SK-N-SH (cell line): ENCODE measurements at regions not wholly inside any gene's neighbourhood (a gene's known extent, or its start where the extent isn't known, plus 50 kb on each side); places are given as distances from the start of the nearest gene placed in this dataset.

Experiments used
- CTCF ChIA-PET: fragments of 300-600, 350-600 bp; formaldehyde crosslinking; extraction: SDS; loops from one replicate; lab custom pipeline; 2021; lab: Yijun Ruan, JAX
- POLR2A ChIA-PET: fragments of 350-600 bp; sonication (Branson Sonifier 250); formaldehyde crosslinking; extraction: SDS; loops from one replicate; lab custom pipeline; 2020; ENCODE audit warnings: antibody characterized with exemption, inconsistent platforms; lab: Yijun Ruan, JAX
- DNase-seq: peaks from one replicate; pipeline ENCODE4 v3.0.0; 2012
- H2AFZ ChIP-seq: fragments of 200-600 bp; sonication (generic); 2 replicates; pipeline ENCODE4 v1.8.1; 2016; ENCODE audit warnings: antibody characterized with exemption, mild to moderate bottlenecking, low read depth
- H3F3A ChIP-seq: fragments of 200-600 bp; sonication (generic); replicated peaks from 2 replicates; pipeline ENCODE3; 2016; ENCODE audit warnings: antibody characterized with exemption, mild to moderate bottlenecking; ENCODE audit not compliant: insufficient read depth
- H3K27ac ChIP-seq, 2 experiments: fragments of 200-500 bp in 1 of 2; fragments of 200-600 bp in 1 of 2; sonication (Bioruptor generic) in 1 of 2; sonication (generic), shearing (Covaris generic) in 1 of 2; 2 replicates each; pipeline versions ENCODE4 v1.5.1 to v1.6.1; 2014 to 2016; ENCODE audit warnings: low read depth in 2 of 2, inconsistent platforms in 1 of 2, low read length in 1 of 2, mild to moderate bottlenecking in 1 of 2, mixed read lengths in 1 of 2
- H3K27me3 ChIP-seq: fragments of 200-600 bp; sonication (generic), shearing (Covaris generic); 2 replicates; pipeline ENCODE4 v1.6.1; 2016; ENCODE audit warnings: mixed run types; ENCODE audit not compliant: insufficient read depth
- H3K36me3 ChIP-seq, 2 experiments: fragments of 200-500 bp in 1 of 2; fragments of 200-600 bp in 1 of 2; sonication (Bioruptor generic) in 1 of 2; sonication (generic) in 1 of 2; replicated peaks in 1 of 2; 2 replicates each; pipeline versions ENCODE3 to v1.5.1; 2014 to 2016; ENCODE audit warnings: low read length in 1 of 2, mild to moderate bottlenecking in 1 of 2; ENCODE audit not compliant: insufficient read depth in 2 of 2, control insufficient read depth in 1 of 2
- H3K4me1 ChIP-seq, 2 experiments: fragments of 200-500 bp in 1 of 2; fragments of 200-600 bp in 1 of 2; sonication (Bioruptor generic) in 1 of 2; sonication (generic), shearing (Covaris generic) in 1 of 2; 2 replicates each; pipeline versions ENCODE4 v1.5.1 to v1.6.1; 2014 to 2016; ENCODE audit warnings: low read depth in 1 of 2, low read length in 1 of 2, mixed run types in 1 of 2; ENCODE audit not compliant: insufficient read depth in 2 of 2, control insufficient read depth in 1 of 2
- H3K4me2 ChIP-seq: fragments of 200-600 bp; sonication (generic), shearing (Covaris generic); 2 replicates; pipeline ENCODE4 v1.6.1; 2017; ENCODE audit warnings: mixed run types
- H3K4me3 ChIP-seq, 2 experiments: fragments of 200-500 bp in 1 of 2; fragments of 200-600 bp in 1 of 2; sonication (Bioruptor generic) in 1 of 2; sonication (generic), shearing (Covaris generic) in 1 of 2; 2 replicates each; pipeline versions ENCODE4 v1.5.1 to v1.8.1; 2014 to 2016; ENCODE audit warnings: low read depth in 2 of 2, inconsistent platforms in 1 of 2, low read length in 1 of 2, mild to moderate bottlenecking in 1 of 2, mixed read lengths in 1 of 2, moderate library complexity in 1 of 2
- H3K79me2 ChIP-seq: fragments of 200-600 bp; sonication (generic); 2 replicates; pipeline ENCODE4 v1.8.1; 2017; ENCODE audit warnings: mild to moderate bottlenecking; ENCODE audit not compliant: insufficient read depth
- H3K9ac ChIP-seq: fragments of 200-600 bp; sonication (generic); 2 replicates; pipeline ENCODE4 v1.6.1; 2017; ENCODE audit warnings: mixed run types
- H3K9me2 ChIP-seq: fragments of 200-600 bp; sonication (generic); 2 replicates; pipeline ENCODE4 v1.6.1; 2017; ENCODE audit warnings: mixed run types
- H3K9me3 ChIP-seq: fragments of 200-600 bp; sonication (generic); 2 replicates; pipeline ENCODE4 v1.6.1; 2017; ENCODE audit warnings: mixed run types, mild to moderate bottlenecking, moderate library complexity
- H4K20me1 ChIP-seq: fragments of 200-600 bp; sonication (generic); 2 replicates; pipeline ENCODE4 v1.6.1; 2017; ENCODE audit warnings: mild to moderate bottlenecking, mixed run types; ENCODE audit not compliant: insufficient read depth
- ELF1 ChIP-seq: IDR thresholded peaks from 2 replicates; pipeline ENCODE4 v1.4.0; 2012
- EZH2phosphoT487 ChIP-seq: fragments of 200-600 bp; sonication (generic); IDR thresholded peaks from 2 replicates; pipeline ENCODE4 v1.6.1; 2017; ENCODE audit warnings: low read depth, mixed run types, mild to moderate bottlenecking, antibody characterized with exemption, moderate library complexity, borderline replicate concordance
- FOSL2 ChIP-seq: IDR thresholded peaks from 2 replicates; pipeline ENCODE4 v1.4.0; 2012; ENCODE audit warnings: low read depth, mild to moderate bottlenecking, moderate library complexity, borderline replicate concordance
- RAD21 ChIP-seq: IDR thresholded peaks from 2 replicates; pipeline ENCODE4 v1.6.1; 2012; ENCODE audit warnings: mild to moderate bottlenecking, low read length
- SIN3A ChIP-seq: IDR thresholded peaks from 2 replicates; pipeline ENCODE4 v1.6.1; 2012; ENCODE audit warnings: low read depth, mild to moderate bottlenecking, low read length, moderate library complexity, borderline replicate concordance
- TCF12 ChIP-seq: IDR thresholded peaks from 2 replicates; pipeline ENCODE4 v1.4.0; 2012
- WGBS: methylation state at CpG from one replicate; pipeline ENCODE4 v1.1.6; 2017; ENCODE audit warnings: low lambda C conversion rate; 5-methylcytosine and 5-hydroxymethylcytosine counted together
- TF ChIP-seq, protein P1 (sequence below): IDR thresholded peaks from 2 replicates; pipeline ENCODE4 v1.6.1; 2012; ENCODE audit warnings: mild to moderate bottlenecking, low read depth, low read length, moderate library complexity
- TF ChIP-seq, protein P2 (sequence below): IDR thresholded peaks from 2 replicates; pipeline ENCODE4 v1.4.0; 2012; ENCODE audit warnings: low read depth

- Histone ChIP-seq H3K9me2 (no peaks in the 10 kb centered on the region), H2AFZ (no peak overlapping the region), H3F3A (no peaks in the 10 kb centered on the region), H3K9me3 (no peaks in the 10 kb centered on the region), H3K36me3 (no peaks in the 10 kb centered on the region), H3K27me3 (no peaks in the 10 kb centered on the region; the same call in 1 of the 2 replicates), H3K4me2 (no peak overlapping the region), H3K79me2 (no peaks in the 10 kb centered on the region), H3K4me1 (peaks cover 0 to 2% of the 10 kb centered on the region in 2 experiments; a peak in 1 of 4 replicates), H4K20me1 (no peaks in the 10 kb centered on the region), H3K27ac (no peak overlapping the region), H3K9ac (no peak overlapping the region), H3K4me3 (no peak overlapping the region)
- WGBS, result 45% methylated on average over 3 of the region's 5 CpGs
- ChIA-PET CTCF (interaction anchor here (1.3 kb wide), 1 partner anchor 29 kb away, joined by 3 read pairs; no protein-coding TSS in a partner anchor), POLR2A (no interaction called here)
- no peak for DNase-seq
- TF ChIP-seq FOSL2 (no peak), EZH2phosphoT487 (no peak), RAD21 (no peak), SIN3A (no peak), ELF1 (no peak)
- TF ChIP-seq, protein P1, sequence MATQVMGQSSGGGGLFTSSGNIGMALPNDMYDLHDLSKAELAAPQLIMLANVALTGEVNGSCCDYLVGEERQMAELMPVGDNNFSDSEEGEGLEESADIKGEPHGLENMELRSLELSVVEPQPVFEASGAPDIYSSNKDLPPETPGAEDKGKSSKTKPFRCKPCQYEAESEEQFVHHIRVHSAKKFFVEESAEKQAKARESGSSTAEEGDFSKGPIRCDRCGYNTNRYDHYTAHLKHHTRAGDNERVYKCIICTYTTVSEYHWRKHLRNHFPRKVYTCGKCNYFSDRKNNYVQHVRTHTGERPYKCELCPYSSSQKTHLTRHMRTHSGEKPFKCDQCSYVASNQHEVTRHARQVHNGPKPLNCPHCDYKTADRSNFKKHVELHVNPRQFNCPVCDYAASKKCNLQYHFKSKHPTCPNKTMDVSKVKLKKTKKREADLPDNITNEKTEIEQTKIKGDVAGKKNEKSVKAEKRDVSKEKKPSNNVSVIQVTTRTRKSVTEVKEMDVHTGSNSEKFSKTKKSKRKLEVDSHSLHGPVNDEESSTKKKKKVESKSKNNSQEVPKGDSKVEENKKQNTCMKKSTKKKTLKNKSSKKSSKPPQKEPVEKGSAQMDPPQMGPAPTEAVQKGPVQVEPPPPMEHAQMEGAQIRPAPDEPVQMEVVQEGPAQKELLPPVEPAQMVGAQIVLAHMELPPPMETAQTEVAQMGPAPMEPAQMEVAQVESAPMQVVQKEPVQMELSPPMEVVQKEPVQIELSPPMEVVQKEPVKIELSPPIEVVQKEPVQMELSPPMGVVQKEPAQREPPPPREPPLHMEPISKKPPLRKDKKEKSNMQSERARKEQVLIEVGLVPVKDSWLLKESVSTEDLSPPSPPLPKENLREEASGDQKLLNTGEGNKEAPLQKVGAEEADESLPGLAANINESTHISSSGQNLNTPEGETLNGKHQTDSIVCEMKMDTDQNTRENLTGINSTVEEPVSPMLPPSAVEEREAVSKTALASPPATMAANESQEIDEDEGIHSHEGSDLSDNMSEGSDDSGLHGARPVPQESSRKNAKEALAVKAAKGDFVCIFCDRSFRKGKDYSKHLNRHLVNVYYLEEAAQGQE, result no peak
- TF ChIP-seq, protein P2, sequence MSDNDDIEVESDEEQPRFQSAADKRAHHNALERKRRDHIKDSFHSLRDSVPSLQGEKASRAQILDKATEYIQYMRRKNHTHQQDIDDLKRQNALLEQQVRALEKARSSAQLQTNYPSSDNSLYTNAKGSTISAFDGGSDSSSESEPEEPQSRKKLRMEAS, result no peak
These were observed 143.1 kb downstream of the C16orf95 start for GRCh38 chr16:87174061-87174460.

- TF ChIP-seq, protein P1, result no peak
- no peak for TF ChIP-seq TCF12
- no peak for TF ChIP-seq ELF1
- no peak for TF ChIP-seq EZH2phosphoT487
- DNase-seq, result no peak
- 37% methylated on average over 4 of the region's 7 CpGs for WGBS
- H4K20me1 ChIP-seq, result no peaks in the 10 kb centered on the region
- H3K9me2 ChIP-seq, result no peaks in the 10 kb centered on the region
- no peak overlapping the region for H3K4me3 ChIP-seq
- peaks cover 3% of the 10 kb centered on the region for H3F3A ChIP-seq
- H3K4me2 ChIP-seq, result no peak overlapping the region
- H3K9me3 ChIP-seq, result no peaks in the 10 kb centered on the region
- POLR2A ChIA-PET, result no interaction called here
- H3K36me3 ChIP-seq, result no peaks in the 10 kb centered on the region
- no peak overlapping the region for H3K27ac ChIP-seq
- H3K4me1 ChIP-seq, result peaks cover 0 to 5% of the 10 kb centered on the region in 2 experiments; a peak in 1 of 4 replicates
- H2AFZ ChIP-seq, result no peak overlapping the region
- no peak overlapping the region for H3K9ac ChIP-seq
- H3K79me2 ChIP-seq, result no peaks in the 10 kb centered on the region
- H3K27me3 ChIP-seq, result no peaks in the 10 kb centered on the region; the same call in 1 of the 2 replicates
- CTCF ChIA-PET, result no interaction called here
These were observed 140.5 kb downstream of the C16orf95 start for GRCh38 chr16:87176735-87177134.
